OCI-LY3 (cell line): ENCODE measurements at regions not wholly inside any gene's neighbourhood (a gene's known extent, or its start where the extent isn't known, plus 50 kb on each side); places are given as distances from the start of the nearest gene placed in this dataset.

Experiments
- EZH2phosphoT487 ChIP-seq: fragments of 200-600 bp; shearing (Covaris generic); IDR thresholded peaks from 2 replicates; pipeline ENCODE4 v1.6.1; 2018; ENCODE audit warnings: antibody characterized with exemption, mixed run types, low read depth
- TF ChIP-seq, protein P1 (sequence below): fragments of 200-600, 300-600 bp; sonication (generic); IDR thresholded peaks from 2 replicates; pipeline ENCODE4 v1.5.1; 2014; ENCODE audit warnings: antibody characterized with exemption, low read length, low read depth

GRCh38 chr2:6755456-6755855, 110.3 kb downstream of the CMPK2 start:
- TF ChIP-seq, protein P1, sequence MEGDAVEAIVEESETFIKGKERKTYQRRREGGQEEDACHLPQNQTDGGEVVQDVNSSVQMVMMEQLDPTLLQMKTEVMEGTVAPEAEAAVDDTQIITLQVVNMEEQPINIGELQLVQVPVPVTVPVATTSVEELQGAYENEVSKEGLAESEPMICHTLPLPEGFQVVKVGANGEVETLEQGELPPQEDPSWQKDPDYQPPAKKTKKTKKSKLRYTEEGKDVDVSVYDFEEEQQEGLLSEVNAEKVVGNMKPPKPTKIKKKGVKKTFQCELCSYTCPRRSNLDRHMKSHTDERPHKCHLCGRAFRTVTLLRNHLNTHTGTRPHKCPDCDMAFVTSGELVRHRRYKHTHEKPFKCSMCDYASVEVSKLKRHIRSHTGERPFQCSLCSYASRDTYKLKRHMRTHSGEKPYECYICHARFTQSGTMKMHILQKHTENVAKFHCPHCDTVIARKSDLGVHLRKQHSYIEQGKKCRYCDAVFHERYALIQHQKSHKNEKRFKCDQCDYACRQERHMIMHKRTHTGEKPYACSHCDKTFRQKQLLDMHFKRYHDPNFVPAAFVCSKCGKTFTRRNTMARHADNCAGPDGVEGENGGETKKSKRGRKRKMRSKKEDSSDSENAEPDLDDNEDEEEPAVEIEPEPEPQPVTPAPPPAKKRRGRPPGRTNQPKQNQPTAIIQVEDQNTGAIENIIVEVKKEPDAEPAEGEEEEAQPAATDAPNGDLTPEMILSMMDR = no peak
- no peak for TF ChIP-seq EZH2phosphoT487
